HG03469 (cell line): ENCODE measurements at regions not wholly inside any gene's neighbourhood (a gene's known extent, or its start where the extent isn't known, plus 50 kb on each side); places are given as distances from the start of the nearest gene placed in this dataset.

ENCODE experiments used
- ATAC-seq: cut with Tn5 transposase; IDR thresholded peaks from one replicate; pipeline ENCODE4 v1.9.1; 2021; ENCODE audit warnings: mild to moderate bottlenecking, moderate library complexity, moderate number of reproducible peaks; ENCODE audit not compliant: unreplicated experiment

DNA sequence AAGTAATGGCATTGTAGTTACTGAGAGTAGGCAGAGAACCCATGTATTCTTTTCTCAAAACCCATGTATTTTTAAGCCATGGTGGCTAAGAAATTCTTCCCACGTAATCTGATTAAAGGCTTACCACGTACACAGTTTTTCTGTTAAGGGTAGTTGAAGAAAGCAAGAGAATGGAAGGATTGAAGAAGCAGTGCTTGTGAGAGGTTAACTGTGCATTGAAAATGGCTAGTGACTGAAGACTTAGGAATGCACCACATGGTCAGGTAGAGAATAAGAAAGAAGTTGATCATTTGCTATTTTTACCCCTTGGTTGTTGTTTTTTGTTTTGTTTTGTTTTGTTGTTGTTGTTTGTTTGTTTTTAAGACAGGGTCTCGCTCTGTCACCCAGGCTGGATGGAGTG lies 178.9 kb upstream of the SNX7 start:
- ATAC-seq, result no peak

DNA sequence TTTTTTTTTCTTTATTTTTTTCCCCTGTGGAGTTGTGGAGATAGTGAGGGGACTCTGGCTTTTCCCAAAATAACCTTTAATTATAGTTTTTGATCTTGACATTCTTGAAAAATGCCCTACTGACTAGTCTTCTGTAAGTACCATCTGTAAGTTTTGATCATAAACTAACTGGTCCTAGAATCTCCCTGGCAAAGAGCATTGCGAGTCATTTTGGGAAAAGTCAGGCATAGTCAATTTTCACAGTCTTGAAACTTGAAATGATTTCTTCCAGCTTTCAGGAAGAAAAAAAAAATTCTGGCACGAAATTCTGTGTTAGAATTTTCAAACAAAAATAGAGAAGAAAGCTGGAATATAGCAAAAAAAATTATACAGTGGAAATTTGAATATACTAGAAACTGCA lies 181.2 kb upstream of the SNX7 start:
- no peak for ATAC-seq

DNA sequence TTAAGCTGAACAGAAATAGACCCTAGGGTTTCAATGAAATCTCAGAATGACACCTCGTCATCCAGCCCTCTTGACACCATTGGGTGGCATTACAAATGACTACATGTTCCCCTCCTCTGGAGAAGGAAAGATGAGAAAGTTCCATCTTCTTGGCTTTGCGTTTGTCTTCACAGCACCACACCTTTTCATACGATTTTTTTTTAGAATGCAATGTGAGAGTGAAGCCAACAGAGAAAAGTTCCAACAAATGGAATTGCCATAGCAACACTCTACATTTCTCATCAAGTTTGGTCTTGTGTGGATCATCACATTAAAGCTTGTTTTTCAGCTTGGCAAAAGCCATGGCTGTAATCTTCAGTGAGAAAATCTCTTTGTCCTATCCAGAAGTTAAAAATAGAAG lies 183.4 kb upstream of the SNX7 start:
- ATAC-seq, result no peak

DNA sequence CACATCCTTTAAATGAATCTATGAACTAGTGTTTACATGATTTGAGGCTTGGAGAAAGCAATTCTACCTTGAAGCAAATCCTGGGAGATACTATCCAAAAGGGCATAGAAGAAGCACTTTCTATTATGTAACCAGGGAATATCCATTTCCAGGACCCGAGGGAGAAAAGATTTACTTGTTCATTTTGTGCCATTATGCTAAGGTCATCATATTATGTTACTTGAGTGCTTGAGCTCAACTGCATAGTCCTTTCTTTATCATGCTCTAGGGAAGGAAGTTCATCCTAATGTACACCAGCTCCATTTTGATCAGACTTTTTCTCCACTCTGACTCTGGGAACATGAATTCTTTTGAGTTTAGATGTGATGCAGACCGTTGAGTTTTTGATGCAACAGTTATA lies 188.6 kb upstream of the SNX7 start:
- ATAC-seq, result no peak

DNA sequence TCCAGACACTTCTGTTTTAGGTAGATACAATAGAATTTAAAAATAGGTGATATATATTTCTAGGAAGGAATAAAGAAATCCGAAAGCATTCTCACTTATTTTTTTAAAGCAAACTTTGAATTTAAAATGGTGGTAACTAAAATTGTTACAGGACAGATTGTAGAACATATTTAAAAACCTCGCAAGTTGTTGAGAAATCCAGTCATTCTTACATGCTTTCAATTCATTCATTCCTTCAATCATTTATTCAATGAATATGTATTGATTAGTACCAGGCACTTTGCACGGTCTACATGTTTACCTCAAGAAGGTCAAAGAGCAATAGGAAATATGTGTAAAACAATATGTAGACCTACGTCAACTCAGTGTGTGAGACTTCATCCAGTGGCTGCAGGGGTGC lies 189.9 kb upstream of the SNX7 start:
- no peak for ATAC-seq

DNA sequence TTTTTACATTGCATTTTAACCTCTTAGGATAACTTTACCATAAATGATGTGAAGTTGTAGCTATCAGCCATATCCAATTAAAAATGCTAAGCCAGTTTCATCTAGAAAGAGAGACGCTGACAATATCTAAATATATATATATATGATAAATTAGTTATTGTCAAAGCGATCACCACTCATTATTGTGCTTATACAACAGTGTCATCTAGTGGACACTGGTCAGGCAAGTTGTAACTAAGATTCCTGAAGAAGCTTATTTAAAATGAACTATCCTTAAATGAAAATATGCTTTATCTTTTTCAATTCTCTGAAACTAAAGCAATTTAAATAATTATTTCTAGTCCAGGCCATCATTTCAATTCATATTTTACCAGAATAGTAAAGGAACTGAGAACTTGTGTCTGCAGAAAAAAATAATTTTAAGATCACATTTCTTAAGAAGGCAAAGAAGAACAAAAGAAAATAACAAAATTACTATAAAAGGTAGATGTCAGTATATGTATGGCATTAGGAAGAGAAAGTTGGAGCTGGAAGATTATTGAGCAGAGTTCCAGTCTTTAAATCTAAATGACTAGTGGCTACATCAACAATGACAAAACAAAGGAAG lies 193.3 kb upstream of the SNX7 start:
- no peak for ATAC-seq

DNA sequence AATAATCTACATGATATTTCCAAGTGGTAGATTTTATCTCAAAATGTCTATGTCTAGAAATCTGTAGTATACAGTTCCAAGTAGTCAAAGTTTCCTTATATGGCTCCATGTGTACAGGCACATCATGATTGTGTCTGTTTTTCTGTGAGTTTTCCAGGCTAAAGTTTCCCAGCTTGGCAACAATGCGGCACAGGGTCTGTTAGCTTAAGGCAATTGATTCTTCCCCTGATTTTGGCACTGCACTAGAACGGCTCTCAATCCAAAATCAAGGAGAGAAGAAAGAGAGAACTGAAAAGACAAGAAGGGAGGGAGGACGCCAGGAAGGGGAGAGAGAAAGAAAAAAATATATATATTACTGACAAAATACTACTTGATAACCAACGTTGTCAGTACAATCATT lies 193.9 kb upstream of the SNX7 start:
- no peak for ATAC-seq

DNA sequence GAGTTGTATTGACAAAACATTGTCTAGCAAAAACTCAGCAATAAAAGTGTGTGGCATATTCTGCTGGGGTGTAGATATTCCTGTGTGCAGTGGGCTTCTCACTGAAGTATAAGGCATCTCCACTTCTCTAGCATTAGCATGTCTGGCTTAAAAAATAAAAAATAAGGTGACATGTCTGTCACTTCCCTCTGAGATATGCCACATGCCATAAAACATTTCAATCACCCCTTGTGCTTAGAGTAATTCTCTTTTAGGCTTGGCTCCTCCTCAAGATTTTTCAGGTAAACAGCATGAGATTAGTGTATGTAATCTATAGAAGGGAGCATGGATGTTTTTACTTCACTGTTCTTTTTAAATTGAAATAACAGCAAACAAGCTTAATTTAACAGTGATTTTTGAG lies 194.4 kb upstream of the SNX7 start:
- ATAC-seq, result no peak

DNA sequence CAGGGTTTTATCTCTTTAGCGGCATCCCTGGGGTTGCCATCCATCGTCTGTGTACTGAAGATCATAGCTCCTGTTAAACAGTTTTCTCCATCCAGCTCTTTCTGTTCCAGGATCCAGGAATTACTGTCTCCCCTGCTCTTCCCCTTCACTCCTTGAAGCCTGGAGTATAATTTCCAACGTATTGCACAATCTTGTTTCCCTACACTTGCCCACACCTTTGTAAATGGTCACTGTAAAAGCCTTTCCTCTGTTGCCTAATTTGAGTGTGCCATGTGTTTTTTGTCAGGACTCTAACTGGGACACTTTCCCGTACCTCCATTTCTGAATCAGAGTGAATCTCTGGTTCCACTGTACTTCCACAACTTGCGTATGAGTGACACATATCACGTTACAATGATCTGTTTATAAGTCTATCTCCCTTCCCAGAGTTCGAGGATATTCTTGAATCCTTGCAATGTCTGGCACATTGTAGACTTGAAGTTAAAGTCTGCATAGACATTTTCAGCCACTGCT lies 199.6 kb upstream of the SNX7 start:
- no peak for ATAC-seq

DNA sequence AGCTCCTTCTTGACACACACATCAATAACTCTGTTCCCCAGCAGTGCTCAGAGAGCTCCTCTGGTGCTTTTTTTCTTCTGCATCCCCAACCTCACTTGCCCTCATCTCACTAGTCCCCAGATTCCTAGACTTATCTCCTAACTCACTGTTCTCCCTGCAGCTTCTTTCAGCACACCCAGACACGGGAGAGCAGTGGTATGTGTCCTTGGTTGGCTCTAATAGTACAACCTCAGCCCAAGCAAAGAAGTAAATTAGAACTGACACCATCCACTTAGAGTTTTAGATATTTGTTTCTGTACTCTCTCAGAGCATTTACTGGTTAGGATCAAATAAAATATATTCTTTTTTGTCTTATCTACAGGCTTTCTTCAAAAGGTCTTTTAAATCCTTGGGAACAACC lies 201.4 kb upstream of the SNX7 start:
- no peak for ATAC-seq

DNA sequence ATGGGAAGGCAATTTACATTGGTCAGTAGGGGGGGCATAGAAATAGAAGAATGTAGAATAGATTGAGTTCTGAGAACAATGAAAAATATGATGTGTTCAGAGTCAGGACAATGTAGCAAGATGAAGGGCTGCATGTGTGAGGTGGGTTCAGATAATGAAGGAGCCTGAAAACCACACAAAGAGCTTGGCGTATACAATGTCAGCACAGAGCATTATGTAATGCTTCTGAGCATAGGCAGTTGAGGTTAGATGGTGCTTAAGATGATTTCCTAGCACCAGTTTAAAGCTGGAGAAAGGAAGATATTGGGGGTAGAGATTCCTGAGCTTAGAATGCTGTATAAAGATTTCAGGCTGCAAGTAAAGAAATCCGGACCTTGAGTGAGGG lies 202.0 kb upstream of the SNX7 start:
- ATAC-seq, result no peak

DNA sequence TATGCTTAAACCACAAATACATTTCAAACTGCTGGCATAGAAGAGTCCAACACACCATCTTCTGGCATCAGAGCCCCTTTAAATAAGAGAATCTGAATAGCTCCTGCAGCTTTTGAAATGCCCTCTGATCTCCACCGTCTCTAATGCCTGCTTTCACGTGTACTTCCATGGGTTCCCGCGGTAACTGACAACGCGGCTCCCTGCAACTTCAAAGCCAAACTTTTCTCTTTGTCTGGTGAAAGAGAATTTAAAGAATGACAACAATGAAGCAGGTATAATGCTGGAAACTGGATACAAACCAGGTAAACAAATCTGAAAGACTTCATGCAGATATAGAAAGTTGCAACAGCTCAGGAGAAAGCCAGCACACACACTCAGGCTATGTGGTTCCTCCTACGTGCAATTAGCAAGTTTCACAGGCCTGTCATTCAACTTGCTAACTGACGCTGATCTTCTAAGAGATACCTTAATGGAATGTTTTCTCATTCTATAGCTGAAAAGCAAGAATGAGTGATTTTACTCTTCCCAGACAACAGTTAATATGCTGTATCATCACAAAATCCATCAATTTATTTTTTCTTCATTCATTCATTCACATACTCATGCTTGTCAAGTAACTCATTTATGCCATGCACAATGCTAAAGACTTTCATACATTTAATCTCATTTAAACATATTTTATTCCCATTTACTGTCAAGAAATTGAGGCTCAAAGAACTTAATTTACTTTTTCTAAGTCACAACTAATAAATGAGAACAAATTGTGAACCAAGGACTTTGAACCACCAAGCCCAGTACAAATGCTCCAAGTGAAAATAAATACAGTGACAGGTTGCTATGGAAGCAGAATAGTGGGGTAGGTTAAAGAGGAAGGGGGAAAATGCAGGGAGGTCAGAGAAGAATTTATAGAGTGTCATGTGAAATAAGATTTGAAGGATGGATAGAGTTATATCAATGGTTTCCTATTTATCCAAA lies 202.7 kb upstream of the SNX7 start:
- no peak for ATAC-seq

DNA sequence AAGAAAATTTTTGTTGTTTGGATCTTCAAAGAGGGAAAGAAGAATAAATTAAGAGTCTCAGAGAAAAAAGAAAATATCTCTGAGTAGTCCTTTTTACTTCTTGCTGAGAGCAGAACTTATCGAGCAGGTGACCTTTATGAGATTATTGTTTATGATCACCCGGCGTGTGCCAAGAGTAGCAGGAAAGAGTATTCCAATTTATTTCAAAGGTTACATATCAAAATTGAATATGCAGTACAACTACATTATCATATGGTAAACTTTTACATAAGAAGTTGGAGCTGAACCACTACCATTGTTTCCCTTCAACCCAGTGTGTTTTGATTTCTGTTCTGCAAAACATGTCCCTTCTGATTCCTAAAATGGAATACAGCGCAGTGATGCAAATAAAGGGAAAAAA lies 204.3 kb upstream of the SNX7 start:
- ATAC-seq, result no peak

DNA sequence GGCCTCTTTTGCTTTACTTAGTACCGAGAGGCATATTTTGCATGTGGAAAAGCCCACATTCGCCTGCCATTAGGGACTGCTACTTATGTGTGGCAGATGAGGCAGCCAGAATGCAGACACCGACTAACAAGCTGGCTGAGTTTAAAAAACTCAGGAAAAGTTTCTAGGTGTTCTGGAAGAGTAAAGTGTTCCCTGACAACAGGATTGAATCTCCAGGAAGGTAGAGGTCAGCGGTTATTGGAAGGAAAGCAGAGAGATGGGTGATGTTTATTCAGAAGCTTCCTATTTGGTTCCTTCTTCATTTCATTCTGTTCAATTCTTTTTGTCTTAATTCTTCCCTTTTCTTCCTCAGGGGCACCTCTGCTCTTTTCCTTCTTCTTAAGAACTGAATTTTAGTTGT lies 206.9 kb upstream of the SNX7 start:
- no peak for ATAC-seq

DNA sequence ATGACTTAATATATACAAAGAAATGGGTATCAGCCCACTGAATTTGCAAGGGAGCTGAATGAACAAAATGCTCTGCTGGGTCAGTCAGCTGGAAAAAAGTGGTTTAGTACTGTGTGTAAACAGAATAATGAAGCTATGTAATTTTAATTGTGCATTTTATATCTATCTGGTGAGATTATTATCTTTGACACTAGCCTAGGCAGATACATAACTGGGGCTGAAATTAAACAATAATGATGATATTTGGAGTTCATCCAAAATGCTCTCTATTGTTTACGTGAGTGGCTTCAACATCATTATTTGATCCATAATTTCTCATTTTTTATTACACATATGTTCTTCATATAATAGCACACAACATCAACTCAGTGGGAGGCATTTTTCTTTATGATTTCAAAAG lies 208.5 kb upstream of the SNX7 start:
- no peak for ATAC-seq

DNA sequence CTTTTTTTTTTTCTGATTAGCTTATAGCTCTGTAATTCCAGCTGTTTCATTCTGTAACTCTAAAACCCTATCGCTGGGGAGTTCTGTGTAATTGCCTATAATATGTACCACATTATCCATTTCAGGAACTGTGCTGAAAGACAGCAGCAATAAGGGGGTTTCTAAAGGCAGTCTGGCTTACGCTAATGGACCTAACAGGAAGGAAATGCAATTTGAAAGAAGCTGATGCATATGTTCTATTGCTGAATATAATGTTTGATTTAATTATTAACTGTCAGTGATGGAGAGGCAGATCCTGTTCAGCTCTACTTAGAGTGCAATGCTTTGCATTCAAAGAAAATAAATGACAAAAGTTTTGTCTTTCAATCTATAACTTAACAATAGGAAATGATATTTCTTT lies 209.4 kb upstream of the SNX7 start:
- peak; percentile 63 for ATAC-seq

DNA sequence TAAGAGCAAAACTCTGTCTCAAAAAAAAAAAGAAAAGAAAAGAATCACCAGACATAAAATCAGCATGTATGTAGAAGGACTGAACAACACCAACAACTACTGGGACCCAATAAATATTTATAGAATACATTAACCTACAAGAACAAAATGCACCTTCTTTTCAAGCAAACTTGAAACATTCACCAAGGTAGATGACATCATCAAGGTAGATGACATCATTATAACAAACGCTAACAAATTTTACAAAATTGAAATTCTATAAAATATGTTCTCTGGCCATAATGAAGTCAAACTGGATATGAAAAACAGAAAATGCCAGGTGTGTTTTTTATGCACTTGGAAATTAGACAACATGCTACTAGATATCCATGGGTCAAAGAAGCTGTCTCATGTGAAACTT lies 220.2 kb upstream of the SNX7 start:
- ATAC-seq, result no peak

DNA sequence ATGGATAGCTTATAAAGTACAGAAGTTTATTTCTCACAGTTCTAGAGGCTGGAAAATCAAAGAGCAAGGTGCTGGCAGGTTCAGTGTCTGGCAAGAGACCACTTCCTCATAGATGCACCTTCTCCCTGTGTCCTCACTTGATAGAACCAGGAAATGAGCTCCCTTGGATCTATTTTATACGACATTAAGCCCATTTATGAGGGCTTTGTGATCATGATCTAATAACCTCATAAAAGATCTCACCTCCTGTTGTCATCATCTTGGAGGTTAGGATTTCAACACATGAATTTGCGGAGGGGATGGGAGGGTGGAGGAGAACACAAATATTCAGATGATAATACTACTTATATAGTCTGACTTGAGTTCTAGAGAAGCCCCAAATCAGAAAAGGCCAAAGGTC lies 222.1 kb upstream of the SNX7 start:
- ATAC-seq, result no peak

DNA sequence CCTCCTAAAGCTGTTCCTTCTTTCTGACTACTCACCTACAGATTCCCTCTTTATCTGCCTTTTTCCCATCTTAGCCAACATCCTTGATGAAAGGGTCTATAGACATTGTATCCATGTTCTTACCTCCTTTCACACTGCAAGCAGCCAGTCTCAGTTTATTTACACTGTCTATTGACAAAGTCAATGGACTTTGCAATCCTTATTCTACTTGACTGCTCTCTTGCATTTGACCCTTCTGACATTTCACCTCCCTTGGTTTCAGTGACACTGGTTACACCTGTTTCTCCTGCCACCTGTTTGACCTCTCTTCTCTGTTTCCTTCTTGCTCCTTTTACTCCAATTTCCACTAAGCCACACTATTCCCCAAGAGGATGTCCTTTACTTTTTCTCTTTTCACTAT lies 224.0 kb upstream of the SNX7 start:
- no peak for ATAC-seq

DNA sequence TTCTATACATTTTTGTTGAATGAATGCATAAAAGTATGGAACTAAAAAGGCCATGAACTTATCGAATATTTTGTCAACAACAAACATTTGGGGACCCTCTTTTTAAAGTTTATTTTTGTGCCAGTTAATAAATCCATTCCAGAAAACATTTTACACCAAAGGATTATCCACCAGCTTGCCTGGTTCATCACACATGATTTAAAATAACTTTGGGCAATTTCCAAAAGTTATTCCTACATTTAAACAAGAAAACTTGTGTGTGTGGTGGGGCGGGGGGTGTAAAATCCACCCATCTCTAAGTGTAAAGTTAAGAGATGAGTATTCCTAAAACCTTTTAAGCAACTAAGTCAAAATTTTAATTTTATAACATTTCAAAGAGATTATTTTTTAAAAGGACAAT lies 224.5 kb upstream of the SNX7 start:
- ATAC-seq, result no peak

DNA sequence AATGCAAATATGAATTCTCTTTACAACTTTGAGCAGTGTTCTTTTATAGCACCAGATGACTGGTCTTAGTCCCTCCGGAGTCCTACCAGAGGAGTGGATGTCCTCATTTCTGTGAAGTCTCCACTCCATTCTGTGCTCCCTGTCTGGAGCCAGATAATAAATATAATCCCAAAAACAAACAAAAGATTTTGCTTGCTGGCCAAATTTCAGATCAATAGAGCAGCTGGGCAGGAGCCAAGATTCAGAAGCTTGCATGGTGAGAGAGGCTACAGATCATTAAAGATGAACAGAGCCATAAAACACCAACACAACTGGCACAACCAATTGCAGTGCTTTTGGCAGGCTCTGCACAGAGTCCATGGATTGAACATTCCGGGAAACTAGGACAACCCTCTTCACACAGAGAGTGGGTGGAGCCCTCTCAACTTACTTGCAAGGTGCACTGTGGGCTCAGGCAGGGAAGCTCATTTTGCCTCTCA lies 231.5 kb upstream of the SNX7 start:
- ATAC-seq, result no peak

DNA sequence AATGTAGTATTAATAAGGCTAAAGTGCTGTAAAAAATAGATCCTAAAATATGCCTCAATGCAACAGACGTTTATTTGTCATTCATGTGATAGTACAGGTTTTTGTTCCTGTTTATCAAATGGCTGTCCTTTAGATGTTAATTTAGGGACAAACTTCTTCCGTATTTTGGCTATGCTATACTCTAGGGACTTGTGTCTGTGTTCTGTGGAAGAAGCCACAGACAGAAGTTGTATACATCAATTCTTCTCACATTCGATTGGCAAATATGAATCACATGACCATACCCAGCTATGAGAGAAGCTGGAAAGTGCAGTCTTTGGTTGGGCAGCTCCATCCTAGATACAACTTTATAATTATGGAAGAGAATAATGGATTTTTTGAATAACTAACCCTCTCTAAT lies 232.7 kb upstream of the SNX7 start:
- peak; percentile 36 for ATAC-seq
